Peyer's patch (tissue), 4 donors: ENCODE measurements at regions not wholly inside any gene's neighbourhood (a gene's known extent, or its start where the extent isn't known, plus 50 kb on each side); places are given as distances from the start of the nearest gene placed in this dataset.

Source experiments
- DNase-seq, 3 donors: peaks; one replicate each; pipeline ENCODE4 v3.0.0-alpha.2; 2017 to 2019
- H3K27ac ChIP-seq, 4 donors: fragments of 200-600 bp; sonication (generic); one replicate each; pipeline ENCODE4 v1.5.1; 2016 to 2019
- H3K27me3 ChIP-seq, 2 donors: fragments of 200-600 bp; sonication (generic); one replicate each; pipeline ENCODE4 v1.5.1; 2019
- H3K36me3 ChIP-seq, 3 donors: fragments of 200-600 bp; sonication (generic); one replicate each; pipeline ENCODE4 v1.5.1; 2016 to 2019
- H3K4me1 ChIP-seq, 4 donors: fragments of 200-600 bp; sonication (generic); one replicate each; pipeline ENCODE4 v1.5.1; 2016 to 2019
- H3K4me3 ChIP-seq, 4 donors: fragments of 200-600 bp; sonication (generic); 1 replicate in 3 of 4; 2 replicates in 1 of 4; pipeline ENCODE4 v1.5.1; 2016 to 2019; ENCODE audit warnings: mild to moderate bottlenecking in 1 of 4
- H3K9me3 ChIP-seq, 4 donors: fragments of 200-600 bp; sonication (generic); one replicate each; pipeline ENCODE4 v1.5.1; 2016 to 2019; ENCODE audit warnings: mild to moderate bottlenecking in 1 of 4
- POLR2A ChIP-seq, 2 donors: fragments of 450-650 bp; IDR thresholded peaks; one replicate each; pipeline ENCODE4 v1.5.1; 2017; ENCODE audit warnings: antibody characterized with exemption in 2 of 2, mild to moderate bottlenecking in 2 of 2, moderate library complexity in 2 of 2
- TF ChIP-seq, protein P1 (sequence below), 6 experiments: fragments of 450-650 bp in 4 of 6; fragments of 200-600 bp in 2 of 6; sonication (generic) in 1 of 6; IDR thresholded peaks; one replicate each; pipeline ENCODE4 v1.5.1; 2017 to 2019; ENCODE audit warnings: antibody characterized with exemption in 6 of 6, mild to moderate bottlenecking in 3 of 6, moderate library complexity in 1 of 6

DNA sequence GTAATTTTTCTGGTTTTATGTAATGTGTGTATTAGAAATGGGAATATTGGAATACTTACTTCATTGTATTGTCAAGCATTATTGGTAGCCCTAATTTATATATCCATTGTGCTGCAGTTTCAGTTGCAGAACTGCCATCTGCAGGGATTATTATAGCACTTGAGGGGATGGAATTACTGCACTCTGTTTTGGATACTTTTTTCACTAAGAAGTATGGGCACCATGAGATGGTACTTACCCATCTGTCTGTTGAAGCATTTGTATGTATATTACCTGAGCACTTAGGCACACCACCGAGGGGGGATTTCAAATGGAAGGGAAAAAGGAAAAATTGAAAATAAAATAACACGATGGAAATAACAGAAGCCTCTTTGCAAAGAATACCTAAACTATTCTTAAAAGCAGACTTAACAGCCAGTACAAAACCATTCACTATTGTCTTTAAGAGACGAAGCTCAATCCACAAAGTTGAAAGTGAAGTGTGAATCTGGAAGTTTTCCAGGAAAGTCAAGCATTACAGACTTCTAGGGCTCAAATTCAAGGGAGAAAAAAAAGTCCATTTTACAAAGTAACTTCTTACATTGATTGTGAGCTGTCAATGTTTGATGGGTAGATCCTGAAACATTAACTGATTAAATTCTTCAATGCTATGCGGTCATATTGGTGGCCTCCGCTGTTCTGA lies 318.7 kb downstream of the SOX4 start:
- Histone ChIP-seq H3K36me3 (no peaks in the 10 kb centered on the region), H3K27me3 (no peaks in the 10 kb centered on the region), H3K27ac (no peak overlapping the region), H3K9me3 (no peaks in the 10 kb centered on the region), H3K4me3 (no peak overlapping the region), H3K4me1 (no peaks in the 10 kb centered on the region)
- TF ChIP-seq, protein P1, sequence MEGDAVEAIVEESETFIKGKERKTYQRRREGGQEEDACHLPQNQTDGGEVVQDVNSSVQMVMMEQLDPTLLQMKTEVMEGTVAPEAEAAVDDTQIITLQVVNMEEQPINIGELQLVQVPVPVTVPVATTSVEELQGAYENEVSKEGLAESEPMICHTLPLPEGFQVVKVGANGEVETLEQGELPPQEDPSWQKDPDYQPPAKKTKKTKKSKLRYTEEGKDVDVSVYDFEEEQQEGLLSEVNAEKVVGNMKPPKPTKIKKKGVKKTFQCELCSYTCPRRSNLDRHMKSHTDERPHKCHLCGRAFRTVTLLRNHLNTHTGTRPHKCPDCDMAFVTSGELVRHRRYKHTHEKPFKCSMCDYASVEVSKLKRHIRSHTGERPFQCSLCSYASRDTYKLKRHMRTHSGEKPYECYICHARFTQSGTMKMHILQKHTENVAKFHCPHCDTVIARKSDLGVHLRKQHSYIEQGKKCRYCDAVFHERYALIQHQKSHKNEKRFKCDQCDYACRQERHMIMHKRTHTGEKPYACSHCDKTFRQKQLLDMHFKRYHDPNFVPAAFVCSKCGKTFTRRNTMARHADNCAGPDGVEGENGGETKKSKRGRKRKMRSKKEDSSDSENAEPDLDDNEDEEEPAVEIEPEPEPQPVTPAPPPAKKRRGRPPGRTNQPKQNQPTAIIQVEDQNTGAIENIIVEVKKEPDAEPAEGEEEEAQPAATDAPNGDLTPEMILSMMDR (IDR thresholded peaks at IDR 0.05), result no peak
- TF ChIP-seq POLR2A (IDR thresholded peaks at IDR 0.05), result no peak
- no peak for DNase-seq

DNA sequence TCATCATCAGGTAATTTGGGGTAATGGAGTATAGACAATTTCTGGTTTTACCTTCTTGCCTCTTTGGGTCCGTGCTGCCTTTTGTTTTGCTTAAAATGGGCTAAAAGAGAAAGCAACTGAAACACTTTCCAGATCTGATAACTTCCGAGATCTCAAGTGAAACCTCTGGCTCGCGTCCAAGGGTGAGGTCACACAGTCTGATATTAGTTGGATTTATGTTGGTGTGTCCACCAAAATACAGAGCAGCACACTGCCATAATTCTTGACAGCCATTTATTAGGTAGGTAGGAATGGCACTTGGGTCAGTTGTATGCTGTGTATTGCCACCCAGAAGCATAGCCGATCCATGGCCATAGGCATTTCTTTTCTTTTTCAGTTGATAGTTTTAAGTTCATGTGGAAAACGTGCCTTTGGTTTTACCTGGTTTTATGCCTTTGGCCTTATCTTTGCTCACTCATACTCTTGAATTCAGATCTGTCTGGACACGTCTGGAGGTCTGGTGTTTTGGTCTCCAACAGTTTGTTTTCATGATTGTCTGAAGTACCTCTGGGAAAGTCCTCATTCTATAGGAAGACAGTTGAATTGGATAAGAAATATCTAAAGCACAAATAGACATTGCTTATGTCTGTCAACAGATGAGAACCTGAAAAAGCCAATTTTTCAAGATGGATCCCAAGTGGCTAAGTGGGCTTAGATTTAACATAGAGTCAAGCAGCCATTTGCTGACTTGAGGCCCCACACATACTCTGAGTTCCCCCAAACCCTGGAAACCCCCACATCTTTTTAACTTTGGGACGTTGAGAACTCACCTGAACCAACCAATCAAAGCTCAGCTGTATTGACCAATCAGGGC lies 320.8 kb downstream of the SOX4 start:
- H3K4me1 ChIP-seq, result no peaks in the 10 kb centered on the region
- DNase-seq, result peak; percentile 40 to 80 (median 58)
- peak overlapping the region in 1 of 4 donors; percentile 46 for H3K4me3 ChIP-seq
- no peaks in the 10 kb centered on the region for H3K9me3 ChIP-seq
- TF ChIP-seq, protein P1 (IDR thresholded peaks at IDR 0.05), result no peak
- H3K27ac ChIP-seq, result no peak overlapping the region
- H3K36me3 ChIP-seq, result no peaks in the 10 kb centered on the region
- no peaks in the 10 kb centered on the region for H3K27me3 ChIP-seq

DNA sequence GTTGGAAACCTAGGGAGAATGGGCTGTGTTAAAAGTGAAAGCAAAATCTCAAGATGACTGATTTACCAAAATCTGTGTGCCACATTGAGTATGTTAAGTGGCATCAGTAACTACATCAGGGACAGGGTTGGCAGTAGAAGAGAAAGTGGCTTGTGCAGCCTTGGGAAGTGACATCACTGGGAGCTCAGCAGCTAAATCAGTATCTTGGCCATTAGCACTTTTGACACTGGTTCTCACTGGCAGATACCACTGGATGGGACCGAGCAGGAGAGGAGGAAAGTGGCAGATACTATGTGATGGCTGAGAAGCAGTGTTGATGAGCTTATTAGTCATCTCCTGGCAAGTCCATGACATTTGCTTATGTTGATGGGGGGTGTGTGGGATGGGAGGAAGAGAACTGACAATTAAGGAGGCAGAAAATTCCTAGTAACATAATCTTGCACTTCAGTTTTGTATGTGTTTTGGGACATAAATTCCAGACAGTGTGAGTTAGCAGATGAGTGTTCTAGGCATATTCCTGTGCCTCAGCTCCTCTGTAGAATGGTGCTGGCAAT lies 322.2 kb downstream of the SOX4 start:
- Histone ChIP-seq H3K4me3 (no peak overlapping the region), H3K4me1 (no peaks in the 10 kb centered on the region), H3K27ac (no peak overlapping the region), H3K36me3 (no peaks in the 10 kb centered on the region), H3K9me3 (no peaks in the 10 kb centered on the region), H3K27me3 (no peaks in the 10 kb centered on the region)
- TF ChIP-seq, protein P1 (IDR thresholded peaks at IDR 0.05), result no peak
- no peak for TF ChIP-seq POLR2A (IDR thresholded peaks at IDR 0.05)
- no peak for DNase-seq

DNA sequence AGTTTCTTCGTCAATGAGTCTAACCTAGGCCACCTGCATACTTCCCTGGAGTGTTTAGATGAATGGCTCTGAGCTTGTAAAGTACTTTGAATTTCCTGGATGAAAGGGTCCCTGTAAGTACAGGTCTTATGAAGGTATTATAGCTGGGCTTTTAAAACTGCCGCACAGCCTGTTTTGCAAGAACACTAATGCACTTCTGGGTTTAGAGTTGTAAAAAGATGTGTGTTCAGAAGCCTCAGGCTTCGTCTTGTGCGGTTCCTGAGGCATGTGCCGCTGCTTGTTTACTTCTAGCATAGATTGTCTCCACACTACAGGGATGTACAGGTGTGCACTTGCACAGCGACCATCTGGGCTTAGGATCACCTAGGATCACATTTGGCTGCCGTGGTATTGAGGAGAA lies 324.5 kb downstream of the SOX4 start:
- no peak for DNase-seq
- TF ChIP-seq POLR2A (IDR thresholded peaks at IDR 0.05), result no peak
- TF ChIP-seq, protein P1 (IDR thresholded peaks at IDR 0.05), result no peak
- Histone ChIP-seq H3K4me1 (no peaks in the 10 kb centered on the region), H3K27me3 (no peaks in the 10 kb centered on the region), H3K9me3 (no peaks in the 10 kb centered on the region), H3K36me3 (no peaks in the 10 kb centered on the region), H3K27ac (no peak overlapping the region), H3K4me3 (no peak overlapping the region)

DNA sequence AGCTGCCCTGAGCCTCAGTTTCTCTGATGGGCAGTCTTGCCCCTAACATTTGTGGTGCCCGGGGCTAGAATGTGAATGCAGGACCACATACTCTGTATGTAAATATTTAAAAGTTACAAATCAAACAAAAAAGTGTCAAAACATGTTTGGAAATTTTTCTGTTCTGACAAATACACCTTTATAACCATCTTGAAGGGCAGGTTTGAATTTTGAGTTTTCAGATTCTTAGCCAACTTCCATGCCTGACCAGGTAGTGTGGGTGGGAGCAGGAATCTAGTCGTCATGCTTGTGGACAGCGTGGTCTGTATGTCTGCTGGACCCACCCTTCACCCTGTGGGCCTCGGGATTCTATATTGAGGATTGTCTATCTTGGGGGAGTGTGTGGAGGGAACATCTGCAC lies 325.1 kb downstream of the SOX4 start:
- TF ChIP-seq, protein P1 (IDR thresholded peaks at IDR 0.05), result no peak
- no peak for TF ChIP-seq POLR2A (IDR thresholded peaks at IDR 0.05)
- Histone ChIP-seq H3K27ac (no peak overlapping the region), H3K4me1 (no peaks in the 10 kb centered on the region), H3K36me3 (no peaks in the 10 kb centered on the region), H3K4me3 (no peak overlapping the region), H3K9me3 (no peaks in the 10 kb centered on the region), H3K27me3 (no peaks in the 10 kb centered on the region)
- DNase-seq, result no peak
